ENCODE measurements at regions not wholly inside any gene's neighbourhood (a gene's known extent, or its start where the extent isn't known, plus 50 kb on each side); places are given as distances from the start of the nearest gene placed in this dataset.

GRCh38 chr13:107907065-107907805 lies 308.1 kb downstream of the LIG4 start:
- DNase-seq: no peak

GRCh38 chr13:107906131-107906530 lies 309.2 kb downstream of the LIG4 start:
- no peak for DNase-seq

- no peak for DNase-seq
Measured at GRCh38 chr13:107901996-107902562, 313.3 kb downstream of the LIG4 start.

- no peak for DNase-seq
Measured at GRCh38 chr13:107901230-107901629, 314.1 kb downstream of the LIG4 start.

- no peak for DNase-seq
Measured at GRCh38 chr13:107900775-107901174, 314.6 kb downstream of the LIG4 start.

- no peak for DNase-seq
Measured at GRCh38 chr13:107886118-107886517, 329.2 kb downstream of the LIG4 start.

GRCh38 chr13:107884564-107884963 lies 330.8 kb downstream of the LIG4 start:
- DNase-seq: no peak

GRCh38 chr13:107883561-107884175 lies 331.7 kb downstream of the LIG4 start:
- no peak for DNase-seq

- no peak for DNase-seq
Measured at GRCh38 chr13:107882708-107883560, 332.4 kb downstream of the LIG4 start.

- no peak for DNase-seq
Measured at GRCh38 chr13:107881362-107881761, 334.0 kb downstream of the LIG4 start.

GRCh38 chr13:107874456-107874855 lies 340.9 kb downstream of the LIG4 start:
- DNase-seq: no peak

GRCh38 chr13:107873926-107874325 lies 341.4 kb downstream of the LIG4 start:
- DNase-seq: no peak

- DNase-seq: no peak
Measured at GRCh38 chr13:107870400-107870799, 344.9 kb downstream of the LIG4 start.

- peak; percentile 83 for DNase-seq
Measured at GRCh38 chr13:107867701-107868661, 347.4 kb downstream of the LIG4 start.

GRCh38 chr13:107866941-107867623 lies 348.3 kb downstream of the LIG4 start:
- peak; percentile 51 for DNase-seq

GRCh38 chr13:107866032-107866940 lies 349.1 kb downstream of the LIG4 start:
- DNase-seq: peak; percentile 77

- peak; percentile 75 for DNase-seq
Measured at GRCh38 chr13:107865643-107866031, 349.7 kb downstream of the LIG4 start.

GRCh38 chr13:107865318-107865575 lies 350.1 kb downstream of the LIG4 start:
- DNase-seq: no peak

GRCh38 chr13:107864543-107865317 lies 350.6 kb downstream of the LIG4 start:
- no peak for DNase-seq

GRCh38 chr13:107860284-107860683 lies 355.1 kb downstream of the LIG4 start:
- DNase-seq: no peak
